RCC 7860 (cell line): ENCODE measurements at regions not wholly inside any gene's neighbourhood (a gene's known extent, or its start where the extent isn't known, plus 50 kb on each side); places are given as distances from the start of the nearest gene placed in this dataset.

ENCODE experiments used
- DNase-seq: peaks from one replicate; pipeline ENCODE4 v3.0.0-alpha.2; 2015; ENCODE audit warnings: low spot score
- FAIRE-seq: peaks from 2 replicates; lab custom pipeline; 2012; peaks lifted over from hg19 to GRCh38; lab: Jason Lieb, UNC

DNA sequence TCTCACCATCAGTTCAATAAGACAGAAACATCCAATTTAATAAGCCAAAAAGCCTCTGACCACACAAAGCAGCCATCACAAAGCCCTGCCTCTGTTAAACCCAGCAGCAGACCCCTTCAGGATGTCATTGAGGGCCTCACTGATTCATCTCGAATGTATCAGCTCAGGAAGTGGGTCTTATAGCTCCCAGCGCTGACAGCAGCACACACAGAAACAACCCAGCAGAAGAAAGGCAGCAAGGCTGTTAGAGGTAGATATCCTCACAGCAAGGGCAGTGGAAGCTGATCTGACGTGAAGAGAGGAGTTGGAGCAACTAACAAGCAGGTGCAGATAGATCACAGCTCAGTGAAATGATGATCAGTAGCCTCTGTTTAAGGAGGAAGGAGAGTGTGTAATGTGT lies 86.2 kb upstream of the NCAM1 start:
- DNase-seq: no peak
- FAIRE-seq: no peak

GRCh38 chr11:112877581-112877980 lies 83.6 kb upstream of the NCAM1 start:
- no peak for DNase-seq
- no peak for FAIRE-seq

DNA sequence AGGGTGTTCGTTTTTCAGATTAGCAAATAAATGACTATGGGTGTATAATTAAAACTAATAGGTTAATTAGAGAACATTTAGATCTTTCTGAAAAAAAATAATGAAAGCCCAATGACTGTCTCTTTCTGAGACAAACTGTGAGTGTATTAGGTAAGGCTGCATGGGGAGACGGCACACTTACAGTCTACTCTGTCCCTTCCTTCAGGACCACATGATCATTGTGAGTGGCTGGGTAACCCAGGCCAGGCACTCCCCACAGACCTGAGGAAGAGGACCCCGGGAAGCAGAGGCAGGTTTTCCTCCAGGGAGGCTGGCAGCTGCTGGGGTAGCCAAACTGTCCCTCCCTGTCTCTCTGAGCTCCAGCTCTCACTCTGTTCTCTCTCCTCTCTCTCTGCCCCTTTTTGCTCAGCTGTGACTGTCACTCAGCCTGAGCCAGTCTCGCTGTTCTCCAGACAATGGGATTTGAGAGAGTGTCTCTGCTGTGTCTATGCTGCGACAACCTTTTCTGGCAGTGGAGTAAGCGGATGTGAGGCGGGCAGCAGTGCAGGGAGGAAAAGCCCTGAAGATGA lies 83.1 kb upstream of the NCAM1 start:
- FAIRE-seq (no peak), DNase-seq (no peak)

GRCh38 chr11:112880495-112880894 lies 80.7 kb upstream of the NCAM1 start:
- DNase-seq (no peak), FAIRE-seq (no peak)

DNA sequence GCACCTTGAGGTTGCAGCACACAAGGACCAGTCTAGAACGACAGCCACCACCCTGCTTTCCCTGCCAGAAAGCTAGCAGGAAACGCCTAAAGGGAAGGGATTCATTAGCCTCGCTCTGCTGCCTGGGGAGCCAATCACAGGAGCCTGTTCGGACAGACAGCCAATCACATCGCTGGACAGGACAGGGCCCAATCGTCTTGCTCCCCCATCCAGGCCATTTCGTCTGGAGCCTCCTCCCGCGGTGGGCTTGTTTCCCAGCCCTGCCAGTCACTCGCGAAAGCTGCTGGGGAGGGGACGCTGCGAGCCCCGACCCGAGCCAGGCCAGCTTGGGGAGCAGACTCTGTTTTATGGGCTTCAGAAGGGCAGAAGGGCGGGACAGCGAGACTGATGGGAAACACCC lies 79.8 kb upstream of the NCAM1 start:
- no peak for DNase-seq
- FAIRE-seq: no peak

DNA sequence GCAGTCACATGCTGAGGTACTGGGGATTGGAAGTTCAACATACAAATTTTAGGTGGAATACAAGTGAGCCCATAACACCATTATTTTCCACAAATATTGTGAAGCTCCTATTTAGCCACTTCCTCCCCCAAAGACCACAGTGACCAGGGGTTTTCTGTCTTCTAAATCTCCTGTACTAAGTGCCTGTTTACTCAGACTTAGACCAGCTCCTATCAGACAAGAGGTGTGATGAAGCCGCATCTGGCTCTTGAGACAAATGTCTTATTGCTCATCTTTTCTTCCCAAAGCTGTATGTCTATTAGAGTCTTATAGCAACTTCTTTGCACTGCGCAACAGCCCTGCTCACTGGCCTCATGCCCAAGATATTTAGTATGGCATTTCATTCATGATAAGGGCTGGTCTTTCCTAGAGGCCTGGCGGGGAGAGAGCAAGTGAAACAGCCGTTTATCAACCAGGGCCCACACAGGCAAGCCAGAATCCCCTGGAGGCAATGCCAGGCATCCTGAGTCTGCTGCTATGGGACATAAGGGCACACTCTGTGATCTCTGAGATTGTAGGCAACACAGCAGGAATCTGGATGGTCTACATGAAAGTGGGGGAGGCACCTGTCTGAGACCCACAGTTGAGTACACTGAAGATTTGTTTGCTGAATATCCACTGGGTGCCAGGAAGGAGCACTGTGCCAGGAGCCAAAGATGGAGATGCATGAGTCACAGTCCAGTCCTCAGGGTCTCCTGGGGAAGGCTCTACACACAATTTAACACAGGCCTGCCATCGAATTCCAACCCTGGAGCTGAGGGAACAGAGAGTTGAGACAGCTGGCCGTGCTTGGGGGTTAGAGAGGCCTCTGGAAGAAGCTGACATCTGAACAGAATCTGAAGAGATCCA lies 78.5 kb upstream of the NCAM1 start:
- FAIRE-seq: no peak
- DNase-seq: no peak

- DNase-seq (no peak), FAIRE-seq (no peak)
These were observed 77.0 kb upstream of the NCAM1 start for GRCh38 chr11:112884012-112884767.

DNA sequence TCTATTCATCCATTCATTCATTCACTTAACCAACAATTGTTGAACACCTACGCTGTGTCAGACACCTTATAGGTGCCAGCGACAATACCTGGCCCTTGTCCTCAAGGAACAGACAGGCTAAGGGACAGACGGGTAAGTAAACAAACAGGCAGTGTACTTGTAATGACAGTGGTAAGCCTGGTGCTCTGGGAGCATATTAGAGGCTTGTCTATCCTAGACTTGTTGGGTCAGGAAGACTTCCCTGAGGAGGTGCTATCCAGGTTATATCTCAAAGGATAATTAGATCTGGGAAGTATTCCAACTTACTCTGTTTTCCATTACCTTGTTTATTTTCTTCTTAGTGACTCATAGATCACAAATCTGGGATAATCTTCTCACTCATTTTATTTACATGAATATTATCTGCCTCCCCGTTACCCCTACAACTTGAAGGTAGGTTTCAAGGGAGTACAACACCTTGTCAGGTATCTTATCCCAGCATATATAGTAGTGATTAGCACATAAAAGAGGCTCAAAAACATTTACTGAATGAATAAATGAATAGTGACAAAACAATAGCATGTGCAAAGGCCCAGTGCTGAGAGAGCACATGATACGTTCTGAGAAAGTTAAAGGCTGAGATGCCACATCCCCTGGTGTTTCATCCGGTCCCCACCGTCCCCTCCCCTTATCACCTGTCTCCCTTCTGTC lies 75.3 kb upstream of the NCAM1 start:
- no peak for FAIRE-seq

DNA sequence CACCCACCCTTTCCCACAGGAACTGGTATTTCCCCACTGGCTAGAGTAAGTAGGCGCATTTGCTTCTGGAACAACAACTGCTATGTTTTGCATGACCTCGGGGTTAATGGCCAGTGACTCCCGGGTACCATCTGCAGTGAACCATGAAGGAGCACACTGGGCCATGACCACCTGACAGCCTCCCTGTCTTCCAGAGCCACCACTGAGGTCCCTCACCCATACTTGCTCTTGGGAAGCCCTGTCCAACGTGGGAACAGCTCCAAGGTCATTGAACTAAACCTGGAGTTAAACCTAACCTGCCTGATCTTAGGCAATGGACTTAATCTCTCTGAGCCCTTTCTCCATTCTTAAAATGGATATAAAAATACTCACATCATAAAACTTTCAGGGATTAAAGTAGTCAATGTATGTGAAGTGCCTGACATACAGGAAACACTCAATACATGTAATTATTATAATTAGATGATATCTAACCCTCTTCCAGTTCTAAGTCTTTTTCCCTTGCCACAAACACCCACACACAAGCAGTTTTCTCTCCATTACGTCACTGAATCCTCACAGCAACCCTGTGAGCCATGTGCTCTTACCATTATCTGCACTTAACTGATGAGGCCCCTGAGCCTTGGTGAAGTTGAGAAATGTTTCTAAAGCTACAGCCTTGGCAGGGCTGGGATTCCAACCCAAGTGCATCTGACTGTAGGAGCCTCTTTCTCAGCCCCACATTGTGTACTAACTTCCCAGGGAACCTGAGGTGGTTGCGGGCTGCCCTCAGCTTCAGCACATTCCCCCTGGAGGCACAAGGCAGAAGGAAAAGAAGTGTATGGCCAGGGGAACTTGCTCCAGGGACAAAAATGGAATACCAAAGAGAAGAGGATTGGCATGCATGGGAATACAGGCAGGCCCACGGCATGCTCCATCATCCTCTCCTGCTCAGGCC lies 74.5 kb upstream of the NCAM1 start:
- FAIRE-seq: no peak
- no peak for DNase-seq

More for the DNA sequence above, 75.3 kb upstream of the NCAM1 start:
- DNase-seq: no peak

DNA sequence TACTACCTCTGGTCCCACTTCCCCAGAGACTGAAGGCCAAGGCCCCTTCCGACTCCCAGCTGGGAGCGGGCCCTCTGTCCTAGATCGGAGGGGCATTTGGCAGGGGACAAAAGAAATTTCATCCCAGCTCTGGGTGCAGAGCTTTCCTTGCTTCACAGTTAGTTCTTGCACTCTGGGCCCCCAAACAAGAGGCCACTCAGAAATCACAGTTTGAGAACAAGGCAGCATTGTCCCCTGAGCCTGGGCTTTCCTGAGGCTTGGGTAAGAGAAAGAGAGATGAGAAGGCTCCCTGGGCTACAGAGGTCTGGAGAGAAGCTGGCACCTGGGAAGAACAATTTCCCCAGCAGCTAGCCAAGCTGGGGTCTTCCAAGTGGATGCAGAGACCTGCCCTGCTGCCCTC lies 71.8 kb upstream of the NCAM1 start:
- FAIRE-seq (no peak), DNase-seq (no peak)

DNA sequence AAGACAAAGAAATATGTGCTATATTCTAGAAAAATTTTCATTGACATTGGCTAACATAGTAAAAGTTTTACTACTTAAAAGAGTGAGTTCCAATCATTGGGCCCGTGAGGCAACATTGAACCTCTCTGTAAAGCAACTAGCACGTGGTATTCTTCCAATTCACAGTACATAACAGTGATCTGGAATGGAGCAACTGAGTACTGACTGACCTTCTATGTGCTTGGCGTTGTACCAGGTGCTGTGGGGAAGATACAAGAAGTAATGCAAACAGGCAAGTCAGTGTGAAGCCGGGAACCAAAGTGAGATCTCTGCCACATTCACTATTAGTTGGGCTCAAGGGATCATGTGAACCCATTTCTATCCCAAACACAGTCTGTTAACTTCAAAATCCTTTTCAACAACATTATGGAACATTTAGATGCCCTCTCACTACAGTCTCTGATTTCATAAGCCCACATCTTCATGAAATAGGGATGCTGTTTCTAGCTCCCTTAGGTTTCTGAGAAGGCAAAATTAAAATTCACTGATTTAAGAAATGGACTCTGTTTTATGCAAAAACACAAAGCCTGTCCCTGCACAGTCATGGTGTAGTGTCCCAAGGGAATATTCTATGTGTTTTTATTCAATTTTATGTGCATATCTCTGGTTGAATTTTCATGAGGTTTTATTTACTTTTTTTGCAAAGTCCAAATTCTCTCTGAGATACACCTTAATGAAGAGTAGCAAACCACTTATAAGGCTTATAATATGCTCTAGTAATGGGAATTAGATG lies 61.8 kb upstream of the NCAM1 start:
- FAIRE-seq (no peak), DNase-seq (no peak)

GRCh38 chr11:112901924-112902323 lies 59.3 kb upstream of the NCAM1 start:
- DNase-seq (no peak), FAIRE-seq (no peak)

GRCh38 chr11:112902361-112903011 lies 58.7 kb upstream of the NCAM1 start:
- no peak for FAIRE-seq
- no peak for DNase-seq

DNA sequence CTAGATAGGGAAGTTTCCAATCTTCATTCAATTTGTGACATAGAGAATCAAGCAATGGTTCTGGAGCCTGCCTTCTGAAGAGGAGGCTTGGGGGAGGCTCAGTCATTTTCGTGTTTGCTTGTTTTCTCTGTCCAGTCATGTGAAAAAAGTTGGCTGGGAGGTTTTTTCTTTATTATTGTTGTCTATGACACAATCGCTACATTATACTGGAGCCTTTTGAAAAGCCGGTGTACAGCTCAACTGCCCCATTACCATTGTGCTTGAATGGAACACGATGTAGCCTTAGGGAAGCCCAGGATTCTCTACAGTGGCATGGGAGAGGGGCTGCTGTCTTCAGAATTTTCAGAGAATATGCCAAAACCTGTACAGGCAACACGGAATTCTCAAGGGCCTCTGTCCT lies 57.9 kb upstream of the NCAM1 start:
- DNase-seq (no peak), FAIRE-seq (no peak)

DNA sequence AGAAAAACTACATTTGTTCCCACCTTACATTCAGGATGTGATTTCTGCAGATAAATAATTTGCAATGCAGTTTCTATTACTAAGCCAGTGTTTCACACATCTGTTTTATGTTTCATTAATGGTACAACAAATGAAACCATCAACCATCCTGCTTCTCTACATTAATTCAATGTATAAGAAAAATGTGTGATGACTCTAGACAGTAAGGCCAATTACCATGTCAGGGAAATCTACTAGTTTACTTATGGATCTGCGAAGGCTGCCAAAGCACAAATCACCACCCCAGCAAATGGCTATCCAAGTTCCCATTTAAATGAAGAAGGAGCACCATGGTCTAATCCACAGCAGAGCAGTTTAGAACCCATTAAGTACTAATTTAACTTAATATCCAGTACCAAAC lies 50.1 kb upstream of the NCAM1 start:
- no peak for FAIRE-seq
- DNase-seq: no peak
